ENCODE measurements at regions not wholly inside any gene's neighbourhood (a gene's known extent, or its start where the extent isn't known, plus 50 kb on each side); places are given as distances from the start of the nearest gene placed in this dataset.

GRCh38 chr6:14286634-14287428, 169.3 kb downstream of the CD83 start:
- no peak for TF ChIP-seq SIN3A (IDR thresholded peaks at IDR 0.05; ENCODE audit: borderline replicate concordance, insufficient read depth, low read depth, low read length)
- no peak for TF ChIP-seq REST (IDR thresholded peaks at IDR 0.05; ENCODE audit: insufficient read depth in 1 of 2, low read depth in 2 of 2, low read length in 1 of 2)
- TF ChIP-seq TCF7L2 (IDR thresholded peaks at IDR 0.05; ENCODE audit: low read depth, low read length) = no peak
- no peak for TF ChIP-seq CTCF (IDR thresholded peaks at IDR 0.05)
- no peak for TF ChIP-seq POLR2AphosphoS5 (IDR thresholded peaks at IDR 0.05; ENCODE audit: low read depth, low read length)
- no peak overlapping the region for H3K4me3 ChIP-seq (ENCODE audit: low read depth in 2 of 2, low read length in 2 of 2)
- no peaks in the 10 kb centered on the region for H3K9me3 ChIP-seq (ENCODE audit: control insufficient read depth, insufficient read depth, low read depth, low read length)
- no peaks in the 10 kb centered on the region; the same call in 1 of the 2 replicates for H3K4me1 ChIP-seq (ENCODE audit: control insufficient read depth, insufficient read depth, low read length)
- DNase-seq (ENCODE audit: low read depth, low spot score) (no peak), ATAC-seq (no peak)
- ChIA-PET POLR2A (no interaction called here), CTCF (no interaction called here)
- H3K27ac ChIP-seq (ENCODE audit: low read length) = no peak overlapping the region
- peaks cover 9% of the 10 kb centered on the region for H3K27me3 ChIP-seq (ENCODE audit: control insufficient read depth, insufficient read depth, low read length)
- intact Hi-C loops (cut with micrococcal nuclease; ENCODE audit: unreplicated experiment) = no loop called here
- no TSS peak for BruUV-seq (replicated peaks)
- in situ Hi-C loops (cut with HindIII; ENCODE audit: low pct_unique_long_range_greater_than_20kb, low sequenced_read_pairs) = no loop called here
- no peaks in the 10 kb centered on the region for H3K36me3 ChIP-seq (ENCODE audit: control insufficient read depth, insufficient read depth, low read length)

GRCh38 chr6:14287707-14288106, 170.1 kb downstream of the CD83 start:
- H3K4me3 ChIP-seq (ENCODE audit: low read depth in 2 of 2, low read length in 2 of 2) = no peak overlapping the region
- TF ChIP-seq POLR2AphosphoS5 (IDR thresholded peaks at IDR 0.05; ENCODE audit: low read depth, low read length) (no peak), SIN3A (IDR thresholded peaks at IDR 0.05; ENCODE audit: borderline replicate concordance, insufficient read depth, low read depth, low read length) (no peak), TCF7L2 (IDR thresholded peaks at IDR 0.05; ENCODE audit: low read depth, low read length) (no peak), CTCF (IDR thresholded peaks at IDR 0.05) (no peak), REST (IDR thresholded peaks at IDR 0.05; ENCODE audit: insufficient read depth in 1 of 2, low read depth in 2 of 2, low read length in 1 of 2) (no peak)
- no peak for ATAC-seq
- ChIA-PET POLR2A (no interaction called here), CTCF (no interaction called here)
- DNase-seq (ENCODE audit: low read depth, low spot score) = no peak
- in situ Hi-C loops (cut with HindIII; ENCODE audit: low pct_unique_long_range_greater_than_20kb, low sequenced_read_pairs) = no loop called here
- no peak overlapping the region for H3K27ac ChIP-seq (ENCODE audit: low read length)
- intact Hi-C loops (cut with micrococcal nuclease; ENCODE audit: unreplicated experiment) = no loop called here
- no peaks in the 10 kb centered on the region for H3K4me1 ChIP-seq (ENCODE audit: control insufficient read depth, insufficient read depth, low read length)
- H3K9me3 ChIP-seq (ENCODE audit: control insufficient read depth, insufficient read depth, low read depth, low read length) = no peaks in the 10 kb centered on the region
- H3K36me3 ChIP-seq (ENCODE audit: control insufficient read depth, insufficient read depth, low read length) = no peaks in the 10 kb centered on the region
- peaks cover 9% of the 10 kb centered on the region for H3K27me3 ChIP-seq (ENCODE audit: control insufficient read depth, insufficient read depth, low read length)
- no TSS peak for BruUV-seq (replicated peaks)
